GM12892 (cell line): ENCODE measurements at regions not wholly inside any gene's neighbourhood (a gene's known extent, or its start where the extent isn't known, plus 50 kb on each side); places are given as distances from the start of the nearest gene placed in this dataset.

Source experiments
- DNase-seq: peaks from one replicate; pipeline ENCODE4 v3.0.0; 2011; ENCODE audit not compliant: insufficient read length
- FAIRE-seq: peaks from 2 replicates; lab custom pipeline; 2011; peaks lifted over from hg19 to GRCh38; lab: Jason Lieb, UNC
- POLR2A ChIP-seq: IDR thresholded peaks from 2 replicates; pipeline ENCODE4 v1.6.1; 2011; ENCODE audit warnings: low read depth, low read length, control low read depth
- POLR2AphosphoS5 ChIP-seq: IDR thresholded peaks from 2 replicates; pipeline ENCODE4 v1.6.1; 2011; ENCODE audit warnings: low read depth, low read length, control low read depth
- TAF1 ChIP-seq: IDR thresholded peaks from 2 replicates; pipeline ENCODE4 v1.6.1; 2011; ENCODE audit warnings: low read depth, mild to moderate bottlenecking, control low read depth, low read length, borderline replicate concordance

GRCh38 chr15:87450314-87450713 lies 806.2 kb downstream of the NTRK3 start:
- DNase-seq (no peak), FAIRE-seq (no peak)
- TF ChIP-seq TAF1, result no peak
- no peak for TF ChIP-seq POLR2A

- TF ChIP-seq TAF1 (no peak), POLR2AphosphoS5 (no peak), POLR2A (no peak)
- FAIRE-seq (no peak), DNase-seq (no peak)
Observed at GRCh38 chr15:87439090-87439489, 817.4 kb downstream of the NTRK3 start.

- no peak for FAIRE-seq
- no peak for DNase-seq
Observed at GRCh38 chr15:87433871-87434270, 822.7 kb downstream of the NTRK3 start.

GRCh38 chr15:87429754-87430153 lies 826.8 kb downstream of the NTRK3 start:
- TF ChIP-seq POLR2A, result no peak
- TF ChIP-seq TAF1, result no peak
- no peak for TF ChIP-seq POLR2AphosphoS5
- no peak for DNase-seq
- no peak for FAIRE-seq

More at GRCh38 chr15:87433871-87434270, 822.7 kb downstream of the NTRK3 start:
- TF ChIP-seq TAF1 (no peak), POLR2A (no peak), POLR2AphosphoS5 (no peak)

- DNase-seq (no peak), FAIRE-seq (no peak)
- TF ChIP-seq POLR2AphosphoS5 (no peak), POLR2A (no peak), TAF1 (no peak)
Observed at GRCh38 chr15:87420017-87420416, 836.5 kb downstream of the NTRK3 start.

- FAIRE-seq, result no peak
- DNase-seq, result no peak
- TF ChIP-seq POLR2A, result no peak
- no peak for TF ChIP-seq TAF1
- TF ChIP-seq POLR2AphosphoS5, result no peak
Observed at GRCh38 chr15:87419344-87419743, 837.2 kb downstream of the NTRK3 start.

GRCh38 chr15:87416591-87417257 lies 839.8 kb downstream of the NTRK3 start:
- FAIRE-seq (no peak), DNase-seq (no peak)
- TF ChIP-seq POLR2A (no peak), POLR2AphosphoS5 (no peak), TAF1 (no peak)

- FAIRE-seq, result no peak
Observed at GRCh38 chr15:87408902-87409301, 847.6 kb downstream of the NTRK3 start.

GRCh38 chr15:87403973-87404372 lies 852.6 kb downstream of the NTRK3 start:
- no peak for FAIRE-seq
- no peak for TF ChIP-seq POLR2AphosphoS5
- TF ChIP-seq POLR2A, result no peak
- no peak for DNase-seq

More at GRCh38 chr15:87408902-87409301, 847.6 kb downstream of the NTRK3 start:
- TF ChIP-seq POLR2A (no peak), POLR2AphosphoS5 (no peak), TAF1 (no peak)
- no peak for DNase-seq

- DNase-seq, result no peak
- TF ChIP-seq POLR2A, result no peak
- no peak for TF ChIP-seq TAF1
- no peak for TF ChIP-seq POLR2AphosphoS5
- FAIRE-seq, result no peak
Observed at GRCh38 chr15:87401973-87402372, 854.6 kb downstream of the NTRK3 start.

GRCh38 chr15:87394676-87395075 lies 861.9 kb downstream of the NTRK3 start:
- no peak for DNase-seq
- no peak for TF ChIP-seq POLR2AphosphoS5
- no peak for FAIRE-seq

GRCh38 chr15:87387766-87388165 lies 868.8 kb downstream of the NTRK3 start:
- no peak for FAIRE-seq
- DNase-seq, result no peak
- TF ChIP-seq POLR2AphosphoS5 (no peak), POLR2A (no peak), TAF1 (no peak)

GRCh38 chr15:87374339-87374738 lies 882.2 kb downstream of the NTRK3 start:
- TF ChIP-seq TAF1 (no peak), POLR2AphosphoS5 (no peak)
- DNase-seq (no peak), FAIRE-seq (no peak)

- TF ChIP-seq POLR2A (no peak), POLR2AphosphoS5 (no peak), TAF1 (no peak)
- FAIRE-seq, result no peak
- no peak for DNase-seq
Observed at GRCh38 chr15:87369269-87369668, 887.3 kb downstream of the NTRK3 start.
